Stimulated activated naive B cell treated with anti-CD40 and anti-IgM and Interleukin-4, amounts not matched to agents 10 μg/mL and 1 μg/mL and 100 μg/mL, for 72 hours (primary cell): ENCODE measurements at regions not wholly inside any gene's neighbourhood (a gene's known extent, or its start where the extent isn't known, plus 50 kb on each side); places are given as distances from the start of the nearest gene placed in this dataset.
A peak's percentile ranks its signal among the peaks of the same experiment; 100 is the strongest.

Experiments
- ATAC-seq, 2 donors: fragments of 150-1000 bp; cut with Tn5 transposase; replicated peaks; 2 replicates each; pipeline ENCODE4 v1.10.0; 2021; ENCODE audit warnings: moderate library complexity in 1 of 2
- DNase-seq: peaks from one replicate; pipeline ENCODE4 v3.0.0; 2021
- H3K27ac Mint-ChIP-seq: one replicate; pipeline ENCODE4 v1.8.0; 2022; ENCODE audit warnings: mild to moderate bottlenecking, mixed read lengths
- H3K27me3 Mint-ChIP-seq, 2 donors: one replicate each; pipeline ENCODE4 v1.8.0; 2022; ENCODE audit warnings: mixed read lengths in 2 of 2
- H3K36me3 Mint-ChIP-seq, 2 donors: one replicate each; pipeline ENCODE4 v1.8.0; 2022; ENCODE audit warnings: mixed read lengths in 2 of 2, mild to moderate bottlenecking in 1 of 2
- H3K4me1 Mint-ChIP-seq, 2 donors: one replicate each; pipeline ENCODE4 v1.8.0; 2022; ENCODE audit warnings: mixed read lengths in 2 of 2, mild to moderate bottlenecking in 1 of 2
- H3K4me3 Mint-ChIP-seq, 2 donors: one replicate each; pipeline ENCODE4 v1.8.0; 2022; ENCODE audit warnings: mild to moderate bottlenecking in 2 of 2, mixed read lengths in 2 of 2, moderate library complexity in 1 of 2
- H3K9me3 Mint-ChIP-seq, 2 donors: one replicate each; pipeline ENCODE4 v1.8.0; 2022; ENCODE audit warnings: mixed read lengths in 2 of 2, mild to moderate bottlenecking in 1 of 2

GRCh38 chr4:184294606-184295133, 77.0 kb upstream of the ENPP6 start:
- DNase-seq (no peak), ATAC-seq (no peak)
- H3K27ac Mint-ChIP-seq: peak overlapping the region; percentile 31
- no peaks in the 10 kb centered on the region for H3K27me3 Mint-ChIP-seq
- H3K9me3 Mint-ChIP-seq: peaks cover 0 to 1% of the 10 kb centered on the region in 2 donors
- no peak overlapping the region for H3K4me3 Mint-ChIP-seq
- H3K36me3 Mint-ChIP-seq: peaks cover 23 to 50% of the 10 kb centered on the region in 2 donors
- H3K4me1 Mint-ChIP-seq: peaks cover 19 to 34% of the 10 kb centered on the region in 2 donors

- H3K27me3 Mint-ChIP-seq: no peaks in the 10 kb centered on the region
- H3K9me3 Mint-ChIP-seq: no peaks in the 10 kb centered on the region
- peaks cover 21 to 37% of the 10 kb centered on the region in 2 donors for H3K4me1 Mint-ChIP-seq
- no peak for DNase-seq
- no peak overlapping the region for H3K27ac Mint-ChIP-seq
- no peak overlapping the region for H3K4me3 Mint-ChIP-seq
- ATAC-seq: peak; percentile 22
- peaks cover 12 to 41% of the 10 kb centered on the region in 2 donors for H3K36me3 Mint-ChIP-seq
Measured at GRCh38 chr4:184293552-184293951, 75.9 kb upstream of the ENPP6 start.

- Mint-ChIP-seq H3K36me3 (peaks cover 9 to 34% of the 10 kb centered on the region in 2 donors), H3K4me1 (peaks cover 23 to 37% of the 10 kb centered on the region in 2 donors), H3K27me3 (no peaks in the 10 kb centered on the region), H3K9me3 (no peaks in the 10 kb centered on the region), H3K4me3 (no peak overlapping the region), H3K27ac (no peak overlapping the region)
- no peak for DNase-seq
- no peak for ATAC-seq
Measured at GRCh38 chr4:184292877-184293276, 75.2 kb upstream of the ENPP6 start.

- no peak overlapping the region for H3K4me3 Mint-ChIP-seq
- H3K27me3 Mint-ChIP-seq: no peaks in the 10 kb centered on the region
- peaks cover 9 to 33% of the 10 kb centered on the region in 2 donors for H3K36me3 Mint-ChIP-seq
- no peak for ATAC-seq
- H3K27ac Mint-ChIP-seq: no peak overlapping the region
- no peak for DNase-seq
- H3K9me3 Mint-ChIP-seq: no peaks in the 10 kb centered on the region
- H3K4me1 Mint-ChIP-seq: peaks cover 27 to 39% of the 10 kb centered on the region in 2 donors
Measured at GRCh38 chr4:184292465-184292867, 74.8 kb upstream of the ENPP6 start.

- peaks cover 0 to 4% of the 10 kb centered on the region in 2 donors for H3K9me3 Mint-ChIP-seq
- H3K4me3 Mint-ChIP-seq: peak overlapping the region in 1 of 2 donors; percentile 40
- peaks cover 2 to 22% of the 10 kb centered on the region in 2 donors for H3K36me3 Mint-ChIP-seq
- no peak for ATAC-seq
- peak overlapping the region; percentile 83 for H3K27ac Mint-ChIP-seq
- peaks cover 43 to 62% of the 10 kb centered on the region in 2 donors for H3K4me1 Mint-ChIP-seq
- H3K27me3 Mint-ChIP-seq: no peaks in the 10 kb centered on the region
- DNase-seq: no peak
Measured at GRCh38 chr4:184289179-184289535, 71.5 kb upstream of the ENPP6 start.

GRCh38 chr4:184288451-184289178, 70.9 kb upstream of the ENPP6 start:
- peak overlapping the region; percentile 83 for H3K27ac Mint-ChIP-seq
- peaks cover 0 to 4% of the 10 kb centered on the region in 2 donors for H3K9me3 Mint-ChIP-seq
- peak; percentile 83 to 90 for ATAC-seq
- H3K36me3 Mint-ChIP-seq: peaks cover 2 to 22% of the 10 kb centered on the region in 2 donors
- peak overlapping the region; percentile 69 to 76 for H3K4me3 Mint-ChIP-seq
- peaks cover 45 to 68% of the 10 kb centered on the region in 2 donors for H3K4me1 Mint-ChIP-seq
- H3K27me3 Mint-ChIP-seq: no peaks in the 10 kb centered on the region
- DNase-seq: peak; percentile 71

- ATAC-seq (no peak), DNase-seq (no peak)
- peak overlapping the region; percentile 83 for H3K27ac Mint-ChIP-seq
- H3K27me3 Mint-ChIP-seq: no peaks in the 10 kb centered on the region
- H3K4me3 Mint-ChIP-seq: peak overlapping the region; percentile 52 to 76
- H3K36me3 Mint-ChIP-seq: peaks cover 2 to 25% of the 10 kb centered on the region in 2 donors
- peaks cover 52 to 76% of the 10 kb centered on the region in 2 donors for H3K4me1 Mint-ChIP-seq
- H3K9me3 Mint-ChIP-seq: peaks cover 0 to 4% of the 10 kb centered on the region in 2 donors
Measured at GRCh38 chr4:184287697-184288255, 70.1 kb upstream of the ENPP6 start.

- peaks cover 2 to 25% of the 10 kb centered on the region in 2 donors for H3K36me3 Mint-ChIP-seq
- no peak for DNase-seq
Measured at GRCh38 chr4:184286358-184286757, 68.7 kb upstream of the ENPP6 start.

GRCh38 chr4:184284742-184285141, 67.1 kb upstream of the ENPP6 start:
- ATAC-seq: no peak
- Mint-ChIP-seq H3K36me3 (peaks cover 8 to 21% of the 10 kb centered on the region in 2 donors), H3K27ac (peak overlapping the region; percentile 86), H3K4me1 (peaks cover 69 to 95% of the 10 kb centered on the region in 2 donors), H3K27me3 (no peaks in the 10 kb centered on the region), H3K9me3 (peaks cover 0 to 4% of the 10 kb centered on the region in 2 donors), H3K4me3 (peak overlapping the region in 1 of 2 donors; percentile 4)
- DNase-seq: no peak

More at GRCh38 chr4:184286358-184286757, 68.7 kb upstream of the ENPP6 start:
- ATAC-seq: no peak
- peaks cover 64 to 90% of the 10 kb centered on the region in 2 donors for H3K4me1 Mint-ChIP-seq
- no peaks in the 10 kb centered on the region for H3K27me3 Mint-ChIP-seq
- peak overlapping the region; percentile 62 for H3K27ac Mint-ChIP-seq
- H3K9me3 Mint-ChIP-seq: peaks cover 0 to 4% of the 10 kb centered on the region in 2 donors
- peak overlapping the region in 1 of 2 donors; percentile 55 for H3K4me3 Mint-ChIP-seq

GRCh38 chr4:184284336-184284690, 66.6 kb upstream of the ENPP6 start:
- Mint-ChIP-seq H3K4me1 (peaks cover 67 to 95% of the 10 kb centered on the region in 2 donors), H3K36me3 (peaks cover 8 to 19% of the 10 kb centered on the region in 2 donors), H3K27me3 (no peaks in the 10 kb centered on the region), H3K27ac (peak overlapping the region; percentile 86), H3K9me3 (peaks cover 0 to 4% of the 10 kb centered on the region in 2 donors), H3K4me3 (peak overlapping the region; percentile 4 to 17)
- no peak for DNase-seq
- ATAC-seq: no peak

GRCh38 chr4:184283659-184284335, 66.1 kb upstream of the ENPP6 start:
- no peaks in the 10 kb centered on the region for H3K27me3 Mint-ChIP-seq
- peak overlapping the region; percentile 39 to 67 for H3K4me3 Mint-ChIP-seq
- peak overlapping the region; percentile 96 for H3K27ac Mint-ChIP-seq
- peaks cover under 1 to 4% of the 10 kb centered on the region in 2 donors for H3K9me3 Mint-ChIP-seq
- H3K36me3 Mint-ChIP-seq: peaks cover 8 to 20% of the 10 kb centered on the region in 2 donors
- DNase-seq (no peak), ATAC-seq (peak; percentile 1)
- peaks cover 64 to 91% of the 10 kb centered on the region in 2 donors for H3K4me1 Mint-ChIP-seq

GRCh38 chr4:184282895-184283654, 65.4 kb upstream of the ENPP6 start:
- H3K4me3 Mint-ChIP-seq: peak overlapping the region; percentile 62 to 67
- no peaks in the 10 kb centered on the region for H3K27me3 Mint-ChIP-seq
- peaks cover 11 to 24% of the 10 kb centered on the region in 2 donors for H3K36me3 Mint-ChIP-seq
- peaks cover 4% of the 10 kb centered on the region in 2 donors for H3K9me3 Mint-ChIP-seq
- ATAC-seq: peak; percentile 75 to 79
- H3K4me1 Mint-ChIP-seq: peaks cover 57 to 89% of the 10 kb centered on the region in 2 donors
- peak overlapping the region; percentile 96 for H3K27ac Mint-ChIP-seq
- DNase-seq: peak; percentile 68

GRCh38 chr4:184282251-184282713, 64.6 kb upstream of the ENPP6 start:
- Mint-ChIP-seq H3K4me3 (peak overlapping the region; percentile 29 to 50), H3K27me3 (no peaks in the 10 kb centered on the region), H3K27ac (peak overlapping the region; percentile 96), H3K9me3 (peaks cover 8% of the 10 kb centered on the region in 2 donors), H3K36me3 (peaks cover 17 to 31% of the 10 kb centered on the region in 2 donors), H3K4me1 (peaks cover 52 to 85% of the 10 kb centered on the region in 2 donors)
- ATAC-seq: peak; percentile 57 to 67
- peak; percentile 60 for DNase-seq
